ENCODE measurements at regions not wholly inside any gene's neighbourhood (a gene's known extent, or its start where the extent isn't known, plus 50 kb on each side); places are given as distances from the start of the nearest gene placed in this dataset.

DNA sequence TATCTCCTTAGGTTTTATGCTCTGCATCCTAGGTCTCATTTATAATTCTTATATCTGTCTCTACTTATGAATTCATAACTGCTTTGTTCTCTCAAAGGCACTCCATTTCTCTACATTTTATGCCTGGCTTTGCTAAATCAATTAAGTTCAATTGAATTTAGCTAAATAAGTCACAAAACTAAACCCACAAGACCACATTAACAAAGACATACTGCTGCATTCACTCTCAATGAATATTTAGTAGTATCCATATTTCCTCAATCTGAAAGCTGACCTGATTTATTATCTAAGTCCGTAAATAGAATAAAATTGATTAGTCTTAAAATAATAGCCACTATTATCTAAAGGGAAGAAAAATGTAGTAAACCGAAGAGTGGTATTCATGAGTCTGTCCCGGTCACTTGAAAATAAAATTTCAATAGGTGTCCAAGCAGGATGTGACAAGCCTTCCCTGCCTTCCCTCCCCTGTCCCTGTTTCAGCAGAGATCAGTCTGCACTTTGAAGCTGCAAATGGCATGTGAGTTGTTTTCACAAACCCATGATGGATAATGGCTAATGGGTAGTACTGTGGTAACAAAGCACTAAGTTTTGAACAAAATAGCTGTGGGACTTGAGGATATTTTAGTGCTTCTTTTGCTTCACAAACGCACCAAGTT, 295.0 kb upstream of the NCAM2 start:
- H3K36me3 ChIP-seq (ENCODE audit: insufficient read depth, low read depth, low read length), result no peaks in the 10 kb centered on the region
- H3K4me3 ChIP-seq (ENCODE audit: low read length), result no peak overlapping the region
- H3K9me3 ChIP-seq (ENCODE audit: insufficient read depth, low read depth, low read length), result no peaks in the 10 kb centered on the region
- H3K4me1 ChIP-seq (ENCODE audit: insufficient read depth, low read length), result 0 out of 2 replicates have a peak, but pooled peaks cover 3% of the 10 kb centered on the region
- no peaks in the 10 kb centered on the region for H3K27me3 ChIP-seq (ENCODE audit: insufficient read depth, low read length)
- H3K9ac ChIP-seq (ENCODE audit: low read depth, low read length), result no peak overlapping the region
- H3K27ac ChIP-seq (ENCODE audit: low read length), result no peak overlapping the region

DNA sequence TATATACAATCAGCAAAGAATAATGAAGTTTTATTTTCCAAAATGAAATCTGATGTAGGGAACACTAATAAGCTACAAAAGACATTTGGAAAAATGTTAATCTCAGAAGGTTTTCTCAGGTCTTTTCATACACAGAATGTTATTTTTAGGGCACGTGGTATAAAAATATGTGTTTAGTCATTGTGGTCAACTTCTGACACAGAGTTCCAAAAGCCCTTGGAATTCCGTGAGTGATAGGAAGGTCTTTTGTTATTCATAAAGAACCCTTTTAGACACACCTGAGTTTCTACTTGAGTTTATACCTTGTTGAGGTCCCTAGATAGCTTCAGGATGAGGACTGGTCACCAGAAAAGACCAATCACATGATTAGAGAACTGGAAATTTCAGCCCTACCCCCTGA, 277.6 kb upstream of the NCAM2 start:
- Histone ChIP-seq H3K9ac (ENCODE audit: low read depth, low read length) (no peak overlapping the region), H3K4me3 (ENCODE audit: low read length) (no peak overlapping the region), H3K27ac (ENCODE audit: low read length) (no peak overlapping the region), H3K36me3 (ENCODE audit: insufficient read depth, low read depth, low read length) (no peaks in the 10 kb centered on the region), H3K9me3 (ENCODE audit: insufficient read depth, low read depth, low read length) (no peaks in the 10 kb centered on the region), H3K4me1 (ENCODE audit: insufficient read depth, low read length) (no peaks in the 10 kb centered on the region), H3K27me3 (ENCODE audit: insufficient read depth, low read length) (no peaks in the 10 kb centered on the region)

DNA sequence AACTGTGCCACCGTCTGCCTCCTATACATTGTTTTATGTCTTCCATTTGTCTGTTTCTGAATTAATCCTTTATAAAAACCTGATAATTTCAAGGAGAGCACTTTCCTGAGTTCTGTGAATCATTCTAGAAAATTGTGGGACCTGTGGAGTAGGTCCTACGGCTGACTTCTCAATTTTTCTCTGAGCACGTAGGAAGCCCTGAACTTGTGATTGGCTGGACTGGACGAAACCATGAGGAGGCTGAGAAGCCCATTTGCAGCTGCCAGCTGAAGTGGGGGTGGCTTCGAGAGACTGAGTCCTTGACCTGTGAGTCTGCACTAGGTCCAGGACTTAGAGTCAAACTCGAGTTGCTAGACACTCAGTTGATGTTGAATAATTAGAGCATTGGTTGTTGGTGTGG, 277.1 kb upstream of the NCAM2 start:
- Histone ChIP-seq H3K4me3 (ENCODE audit: low read length) (no peak overlapping the region), H3K27me3 (ENCODE audit: insufficient read depth, low read length) (no peaks in the 10 kb centered on the region), H3K36me3 (ENCODE audit: insufficient read depth, low read depth, low read length) (no peaks in the 10 kb centered on the region), H3K9me3 (ENCODE audit: insufficient read depth, low read depth, low read length) (no peaks in the 10 kb centered on the region), H3K27ac (ENCODE audit: low read length) (no peak overlapping the region), H3K4me1 (ENCODE audit: insufficient read depth, low read length) (no peaks in the 10 kb centered on the region), H3K9ac (ENCODE audit: low read depth, low read length) (no peak overlapping the region)

DNA sequence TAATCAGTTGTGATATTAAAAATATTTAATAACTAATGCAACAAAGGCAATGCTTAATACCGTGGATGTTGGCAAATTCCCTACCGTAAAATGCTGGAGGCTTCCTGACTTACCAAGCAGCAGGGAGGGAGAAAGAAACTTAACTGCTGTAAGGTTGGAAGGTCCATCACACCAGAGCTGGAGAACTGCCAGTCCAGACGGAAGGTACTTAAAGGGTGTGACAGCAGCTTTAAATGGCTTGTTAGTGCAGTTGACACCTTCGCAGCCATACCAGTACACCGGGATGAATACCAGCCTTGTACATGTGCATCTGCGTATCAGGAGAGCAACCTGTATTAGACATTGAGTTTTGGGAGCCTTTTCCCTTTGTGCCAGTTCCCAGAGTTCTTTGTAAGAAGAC, 269.5 kb upstream of the NCAM2 start:
- H3K9me3 ChIP-seq (ENCODE audit: insufficient read depth, low read depth, low read length), result no peaks in the 10 kb centered on the region
- H3K4me1 ChIP-seq (ENCODE audit: insufficient read depth, low read length), result no peaks in the 10 kb centered on the region
- H3K36me3 ChIP-seq (ENCODE audit: insufficient read depth, low read depth, low read length), result no peaks in the 10 kb centered on the region
- no peak overlapping the region for H3K4me3 ChIP-seq (ENCODE audit: low read length)
- no peaks in the 10 kb centered on the region for H3K27me3 ChIP-seq (ENCODE audit: insufficient read depth, low read length)
- H3K27ac ChIP-seq (ENCODE audit: low read length), result no peak overlapping the region
- no peak overlapping the region for H3K9ac ChIP-seq (ENCODE audit: low read depth, low read length)

DNA sequence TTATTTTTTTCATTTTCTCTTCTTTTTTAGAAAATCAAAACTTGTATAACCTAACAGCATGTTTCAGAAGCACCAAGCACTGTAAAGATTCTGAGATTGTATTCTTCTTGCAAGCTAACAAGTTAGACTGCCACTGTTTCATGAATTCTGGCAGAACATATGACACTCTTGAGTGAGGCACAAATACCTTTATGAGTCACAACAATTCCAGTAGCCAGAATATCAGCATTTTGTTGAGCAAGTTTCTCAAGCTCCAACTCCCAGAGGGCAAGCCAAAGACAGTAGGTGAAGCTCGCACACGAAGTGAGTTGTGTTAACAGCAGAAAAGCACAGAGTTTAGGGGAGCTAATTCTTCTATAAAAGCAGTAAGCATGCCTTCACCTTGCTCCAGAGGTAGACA, 268.8 kb upstream of the NCAM2 start:
- Histone ChIP-seq H3K27me3 (ENCODE audit: insufficient read depth, low read length) (no peaks in the 10 kb centered on the region), H3K4me1 (ENCODE audit: insufficient read depth, low read length) (no peaks in the 10 kb centered on the region), H3K36me3 (ENCODE audit: insufficient read depth, low read depth, low read length) (no peaks in the 10 kb centered on the region), H3K9me3 (ENCODE audit: insufficient read depth, low read depth, low read length) (no peaks in the 10 kb centered on the region), H3K4me3 (ENCODE audit: low read length) (no peak overlapping the region), H3K9ac (ENCODE audit: low read depth, low read length) (no peak overlapping the region), H3K27ac (ENCODE audit: low read length) (no peak overlapping the region)

DNA sequence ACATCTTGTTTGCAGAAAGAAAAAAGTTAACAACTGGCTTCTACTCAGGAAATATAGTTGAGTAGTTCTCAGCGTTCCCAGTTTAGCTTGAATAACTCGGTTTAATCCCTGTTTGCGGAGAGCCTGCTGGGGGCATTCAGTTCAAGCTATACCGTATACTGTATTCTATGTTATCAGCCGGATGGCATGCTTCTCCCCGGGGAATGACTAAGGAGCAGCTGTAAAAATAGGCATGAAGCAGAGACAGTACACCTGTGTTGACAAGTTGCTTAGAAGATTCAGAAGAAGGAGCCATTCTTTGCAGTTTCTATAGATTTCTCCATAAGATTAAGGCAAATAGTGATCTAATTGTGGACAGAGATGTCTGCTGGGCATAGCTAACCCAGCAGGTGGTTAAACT, 267.8 kb upstream of the NCAM2 start:
- no peaks in the 10 kb centered on the region for H3K27me3 ChIP-seq (ENCODE audit: insufficient read depth, low read length)
- H3K4me3 ChIP-seq (ENCODE audit: low read length), result no peak overlapping the region
- H3K9me3 ChIP-seq (ENCODE audit: insufficient read depth, low read depth, low read length), result no peaks in the 10 kb centered on the region
- H3K4me1 ChIP-seq (ENCODE audit: insufficient read depth, low read length), result no peaks in the 10 kb centered on the region; the same call in 1 of the 2 replicates
- H3K27ac ChIP-seq (ENCODE audit: low read length), result no peak overlapping the region
- H3K36me3 ChIP-seq (ENCODE audit: insufficient read depth, low read depth, low read length), result no peaks in the 10 kb centered on the region
- no peak overlapping the region for H3K9ac ChIP-seq (ENCODE audit: low read depth, low read length)

DNA sequence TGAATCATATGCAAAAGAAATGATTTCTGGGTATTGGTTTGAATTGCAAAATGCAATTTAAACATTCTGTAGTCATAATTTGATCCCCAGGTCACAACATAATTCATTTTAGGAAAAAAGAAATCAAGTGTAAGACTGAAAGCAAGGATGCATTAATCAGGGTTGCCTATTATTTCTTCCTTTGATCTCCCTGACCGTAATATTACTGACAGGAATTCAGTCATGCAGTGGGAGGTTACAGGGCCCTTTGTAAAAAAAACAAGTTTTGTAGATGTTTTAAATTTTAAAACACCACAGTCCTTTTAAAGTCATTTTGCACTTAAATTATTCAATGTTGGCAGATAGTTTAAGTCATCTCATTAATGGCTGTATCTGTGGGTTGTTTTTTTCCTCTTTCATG, 263.0 kb upstream of the NCAM2 start:
- no peak overlapping the region for H3K9ac ChIP-seq (ENCODE audit: low read depth, low read length)
- H3K36me3 ChIP-seq (ENCODE audit: insufficient read depth, low read depth, low read length), result no peaks in the 10 kb centered on the region
- H3K4me3 ChIP-seq (ENCODE audit: low read length), result no peak overlapping the region
- no peaks in the 10 kb centered on the region for H3K27me3 ChIP-seq (ENCODE audit: insufficient read depth, low read length)
- no peak overlapping the region for H3K27ac ChIP-seq (ENCODE audit: low read length)
- peaks cover 11% of the 10 kb centered on the region for H3K4me1 ChIP-seq (ENCODE audit: insufficient read depth, low read length)
- H3K9me3 ChIP-seq (ENCODE audit: insufficient read depth, low read depth, low read length), result no peaks in the 10 kb centered on the region

DNA sequence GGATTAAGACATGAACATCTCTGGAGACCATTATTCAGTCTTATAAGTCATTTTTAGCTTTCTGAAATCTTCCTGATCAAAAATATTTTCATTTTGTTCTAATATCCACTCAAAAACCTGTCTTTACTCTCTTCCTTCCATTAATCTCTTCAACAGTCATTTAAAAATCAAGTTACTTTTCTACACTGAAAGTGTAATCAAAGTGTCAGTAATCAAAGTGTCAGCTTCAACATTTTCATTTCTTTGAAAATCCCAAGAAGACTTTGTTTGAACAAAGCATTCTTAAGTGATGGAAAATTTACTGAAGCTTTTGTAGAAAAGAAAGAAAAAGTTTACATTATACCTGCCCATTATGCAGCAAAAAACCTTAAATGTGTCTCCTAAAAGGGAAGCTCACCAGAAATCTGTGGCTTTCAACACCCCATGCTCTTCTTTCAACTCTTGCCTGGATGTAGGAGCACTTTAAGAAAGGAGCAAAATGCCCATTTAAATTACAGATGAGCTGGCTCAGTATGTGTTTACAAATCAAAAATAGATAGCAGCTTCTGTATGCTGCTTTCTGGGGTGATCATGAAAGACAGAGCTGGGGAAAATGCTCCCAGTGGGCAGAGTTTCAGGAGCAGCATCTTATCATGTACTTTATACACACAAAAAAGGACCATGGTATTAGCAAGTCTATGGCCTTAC, 260.8 kb upstream of the NCAM2 start:
- Histone ChIP-seq H3K27ac (ENCODE audit: low read length) (no peak overlapping the region), H3K4me3 (ENCODE audit: low read length) (no peak overlapping the region), H3K4me1 (ENCODE audit: insufficient read depth, low read length) (peaks cover 11% of the 10 kb centered on the region), H3K9me3 (ENCODE audit: insufficient read depth, low read depth, low read length) (no peaks in the 10 kb centered on the region), H3K36me3 (ENCODE audit: insufficient read depth, low read depth, low read length) (no peaks in the 10 kb centered on the region), H3K9ac (ENCODE audit: low read depth, low read length) (no peak overlapping the region), H3K27me3 (ENCODE audit: insufficient read depth, low read length) (no peaks in the 10 kb centered on the region)

DNA sequence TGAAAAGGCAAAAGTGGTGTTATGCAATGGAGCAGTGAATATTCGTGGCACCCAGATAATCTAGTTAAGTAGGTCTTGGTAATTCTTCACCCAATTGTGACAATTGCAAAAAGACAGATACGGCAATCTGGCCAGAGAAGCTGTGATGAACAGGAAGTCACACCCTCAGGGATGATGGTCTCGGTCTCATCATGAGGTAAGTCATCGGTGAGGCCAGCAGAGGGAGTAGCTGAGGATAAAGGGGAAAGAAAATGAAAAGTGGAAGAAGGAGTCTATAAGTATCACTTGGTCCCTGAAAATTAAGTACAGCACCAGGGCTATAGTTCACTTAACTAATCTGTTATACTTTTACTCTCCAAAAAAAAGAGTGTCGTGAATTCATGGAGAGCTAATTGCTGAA, 258.8 kb upstream of the NCAM2 start:
- peaks cover 11% of the 10 kb centered on the region for H3K4me1 ChIP-seq (ENCODE audit: insufficient read depth, low read length)

DNA sequence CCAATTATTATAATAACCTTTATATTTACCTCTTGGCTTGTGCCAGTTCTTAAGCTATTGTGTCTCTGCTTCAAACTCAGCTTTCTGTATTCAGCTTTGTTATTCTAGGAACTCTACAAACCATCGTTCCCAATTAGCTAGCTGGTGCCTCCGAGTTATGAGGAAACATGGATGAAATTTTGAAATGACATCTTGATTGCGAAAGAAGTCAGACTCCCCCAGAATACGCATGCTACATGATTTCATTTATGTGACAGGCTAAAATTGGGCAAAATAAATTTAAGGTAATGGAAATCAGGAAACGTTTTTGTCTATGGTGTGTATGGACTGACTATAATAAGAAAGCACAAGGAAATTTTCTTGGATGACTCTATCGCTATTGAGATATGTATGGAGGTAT, 256.8 kb upstream of the NCAM2 start:
- Histone ChIP-seq H3K9me3 (ENCODE audit: insufficient read depth, low read depth, low read length) (no peaks in the 10 kb centered on the region), H3K36me3 (ENCODE audit: insufficient read depth, low read depth, low read length) (no peaks in the 10 kb centered on the region), H3K27ac (ENCODE audit: low read length) (no peak overlapping the region), H3K4me1 (ENCODE audit: insufficient read depth, low read length) (peaks cover 7% of the 10 kb centered on the region; the same call in 1 of the 2 replicates), H3K27me3 (ENCODE audit: insufficient read depth, low read length) (no peaks in the 10 kb centered on the region), H3K9ac (ENCODE audit: low read depth, low read length) (no peak overlapping the region), H3K4me3 (ENCODE audit: low read length) (no peak overlapping the region)

More for the DNA sequence above, 258.8 kb upstream of the NCAM2 start:
- H3K27me3 ChIP-seq (ENCODE audit: insufficient read depth, low read length), result no peaks in the 10 kb centered on the region
- no peaks in the 10 kb centered on the region for H3K9me3 ChIP-seq (ENCODE audit: insufficient read depth, low read depth, low read length)
- H3K36me3 ChIP-seq (ENCODE audit: insufficient read depth, low read depth, low read length), result no peaks in the 10 kb centered on the region
- H3K4me3 ChIP-seq (ENCODE audit: low read length), result no peak overlapping the region
- no peak overlapping the region for H3K9ac ChIP-seq (ENCODE audit: low read depth, low read length)
- no peak overlapping the region for H3K27ac ChIP-seq (ENCODE audit: low read length)

DNA sequence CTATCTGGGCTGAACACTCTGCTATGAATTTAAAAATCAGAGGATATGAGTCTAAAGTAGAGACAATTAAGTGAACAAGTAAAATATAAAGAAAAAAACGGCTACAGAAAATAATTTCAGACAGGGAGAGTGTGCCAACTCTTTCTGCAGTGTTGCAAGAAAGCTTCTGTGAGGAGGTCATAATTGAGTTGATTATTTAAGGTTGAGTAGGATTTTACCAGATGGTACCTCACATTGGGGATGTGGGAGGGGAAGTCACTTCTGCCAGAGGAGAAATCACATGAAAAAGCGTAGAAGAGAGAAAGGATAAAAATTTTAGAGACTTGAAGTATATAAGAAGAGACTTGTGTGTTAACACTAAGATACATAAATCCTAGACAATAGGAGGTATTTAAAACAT, 238.0 kb upstream of the NCAM2 start:
- H3K36me3 ChIP-seq (ENCODE audit: insufficient read depth, low read depth, low read length), result no peaks in the 10 kb centered on the region
- no peaks in the 10 kb centered on the region for H3K27me3 ChIP-seq (ENCODE audit: insufficient read depth, low read length)
- no peak overlapping the region for H3K27ac ChIP-seq (ENCODE audit: low read length)
- no peaks in the 10 kb centered on the region for H3K4me1 ChIP-seq (ENCODE audit: insufficient read depth, low read length)
- peaks cover 3% of the 10 kb centered on the region for H3K9me3 ChIP-seq (ENCODE audit: insufficient read depth, low read depth, low read length)
- no peak overlapping the region for H3K4me3 ChIP-seq (ENCODE audit: low read length)
- no peak overlapping the region for H3K9ac ChIP-seq (ENCODE audit: low read depth, low read length)

DNA sequence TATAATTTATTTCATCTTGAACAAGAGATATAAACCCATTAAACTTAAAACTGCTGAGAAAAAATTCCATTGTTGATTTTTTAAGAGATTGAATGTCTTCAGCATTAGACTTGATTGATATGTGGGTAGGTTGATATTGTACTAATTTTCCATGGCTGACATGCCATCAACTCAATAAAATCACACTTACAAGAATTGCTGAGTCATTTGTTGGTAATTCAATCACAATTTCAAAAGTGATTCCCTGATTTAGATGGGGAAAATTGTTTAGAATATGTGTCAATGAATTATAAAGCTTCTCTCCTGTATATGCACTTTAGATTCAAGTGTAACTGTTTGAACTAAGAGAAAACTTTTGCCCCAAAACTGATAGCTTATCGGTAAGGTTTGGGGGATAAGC, 223.5 kb upstream of the NCAM2 start:
- no peaks in the 10 kb centered on the region for H3K27me3 ChIP-seq (ENCODE audit: insufficient read depth, low read length)
- no peaks in the 10 kb centered on the region for H3K4me1 ChIP-seq (ENCODE audit: insufficient read depth, low read length)
- H3K36me3 ChIP-seq (ENCODE audit: insufficient read depth, low read depth, low read length), result no peaks in the 10 kb centered on the region
- no peak overlapping the region for H3K9ac ChIP-seq (ENCODE audit: low read depth, low read length)
- H3K4me3 ChIP-seq (ENCODE audit: low read length), result no peak overlapping the region
- peaks cover 24% of the 10 kb centered on the region for H3K9me3 ChIP-seq (ENCODE audit: insufficient read depth, low read depth, low read length)
- H3K27ac ChIP-seq (ENCODE audit: low read length), result no peak overlapping the region
